ENCODE measurements at regions not wholly inside any gene's neighbourhood (a gene's known extent, or its start where the extent isn't known, plus 50 kb on each side); places are given as distances from the start of the nearest gene placed in this dataset.

GRCh38 chr6:15962449-15962764 lies 166.5 kb upstream of the MYLIP start:
- Mint-ChIP-seq H3K27ac (ENCODE audit: unreplicated experiment) (no peak overlapping the region), H3K36me3 (ENCODE audit: insufficient read depth, unreplicated experiment) (no peaks in the 10 kb centered on the region), H3K27me3 (ENCODE audit: insufficient read depth, unreplicated experiment) (no peaks in the 10 kb centered on the region), H3K4me1 (ENCODE audit: low read depth, unreplicated experiment) (peaks cover 7% of the 10 kb centered on the region), H3K9me3 (ENCODE audit: unreplicated experiment) (peaks cover 18% of the 10 kb centered on the region), H3K4me3 (ENCODE audit: unreplicated experiment) (no peak overlapping the region)
- H3K9me3 ChIP-seq = peaks cover 3% of the 10 kb centered on the region; the same call in 1 of the 2 replicates
- no peaks in the 10 kb centered on the region for H3K36me3 ChIP-seq (ENCODE audit: control insufficient read depth, insufficient read depth, low read length)
- no peak for TF ChIP-seq CTCF (IDR thresholded peaks at IDR 0.05; ENCODE audit: insufficient read depth in 1 of 2, low read depth in 1 of 2, low read length in 1 of 2, severe bottlenecking in 1 of 2, unreplicated experiment in 1 of 2)
- POLR2A ChIA-PET = no interaction called here
- no TSS peak for BruUV-seq (replicated peaks)
- no peaks in the 10 kb centered on the region for H3K27me3 ChIP-seq (replicated peaks; ENCODE audit: control insufficient read depth, insufficient read depth, low read length)
- H3K4me3 ChIP-seq (ENCODE audit: low read depth, low read length) = no peak overlapping the region
- no peak for DNase-seq
- intact Hi-C loops (cut with micrococcal nuclease; ENCODE audit: unreplicated experiment) = no loop called here
- CTCF ChIA-PET = no interaction called here
- no peaks in the 10 kb centered on the region for H3K4me1 ChIP-seq

- DNase-seq = no peak
- intact Hi-C loops (cut with micrococcal nuclease; ENCODE audit: unreplicated experiment) = no loop called here
- ChIA-PET CTCF (no interaction called here), POLR2A (no interaction called here)
- Histone ChIP-seq H3K4me1 (no peaks in the 10 kb centered on the region), H3K9me3 (peaks cover 3% of the 10 kb centered on the region; the same call in 1 of the 2 replicates), H3K27me3 (replicated peaks; ENCODE audit: control insufficient read depth, insufficient read depth, low read length) (no peaks in the 10 kb centered on the region), H3K36me3 (ENCODE audit: control insufficient read depth, insufficient read depth, low read length) (no peaks in the 10 kb centered on the region), H3K4me3 (ENCODE audit: low read depth, low read length) (no peak overlapping the region)
- no TSS peak for BruUV-seq (replicated peaks)
- Mint-ChIP-seq H3K4me3 (ENCODE audit: unreplicated experiment) (no peak overlapping the region), H3K36me3 (ENCODE audit: insufficient read depth, unreplicated experiment) (no peaks in the 10 kb centered on the region), H3K4me1 (ENCODE audit: low read depth, unreplicated experiment) (peaks cover 7% of the 10 kb centered on the region), H3K27me3 (ENCODE audit: insufficient read depth, unreplicated experiment) (no peaks in the 10 kb centered on the region), H3K27ac (ENCODE audit: unreplicated experiment) (no peak overlapping the region), H3K9me3 (ENCODE audit: unreplicated experiment) (peaks cover 18% of the 10 kb centered on the region)
- no peak for TF ChIP-seq CTCF (IDR thresholded peaks at IDR 0.05; ENCODE audit: insufficient read depth in 1 of 2, low read depth in 1 of 2, low read length in 1 of 2, severe bottlenecking in 1 of 2, unreplicated experiment in 1 of 2)
Observed at GRCh38 chr6:15961635-15962448, 167.0 kb upstream of the MYLIP start.

- no peaks in the 10 kb centered on the region for H3K27me3 ChIP-seq (replicated peaks; ENCODE audit: control insufficient read depth, insufficient read depth, low read length)
- ChIA-PET POLR2A (no interaction called here), CTCF (no interaction called here)
- no peak overlapping the region for H3K4me3 ChIP-seq (ENCODE audit: low read depth, low read length)
- no peak for TF ChIP-seq CTCF (IDR thresholded peaks at IDR 0.05; ENCODE audit: insufficient read depth in 1 of 2, low read depth in 1 of 2, low read length in 1 of 2, severe bottlenecking in 1 of 2, unreplicated experiment in 1 of 2)
- no peaks in the 10 kb centered on the region for H3K36me3 ChIP-seq (ENCODE audit: control insufficient read depth, insufficient read depth, low read length)
- peaks cover 3% of the 10 kb centered on the region; the same call in 1 of the 2 replicates for H3K9me3 ChIP-seq
- peaks cover 7% of the 10 kb centered on the region for H3K4me1 Mint-ChIP-seq (ENCODE audit: low read depth, unreplicated experiment)
- H3K36me3 Mint-ChIP-seq (ENCODE audit: insufficient read depth, unreplicated experiment) = no peaks in the 10 kb centered on the region
- no peak for DNase-seq
- H3K9me3 Mint-ChIP-seq (ENCODE audit: unreplicated experiment) = peaks cover 18% of the 10 kb centered on the region
- intact Hi-C loops (cut with micrococcal nuclease; ENCODE audit: unreplicated experiment) = no loop called here
- H3K4me1 ChIP-seq = no peaks in the 10 kb centered on the region
- H3K27me3 Mint-ChIP-seq (ENCODE audit: insufficient read depth, unreplicated experiment) = no peaks in the 10 kb centered on the region
- no peak overlapping the region for H3K27ac Mint-ChIP-seq (ENCODE audit: unreplicated experiment)
- no TSS peak for BruUV-seq (replicated peaks)
- no peak overlapping the region for H3K4me3 Mint-ChIP-seq (ENCODE audit: unreplicated experiment)
Observed at GRCh38 chr6:15960740-15961634, 167.9 kb upstream of the MYLIP start.
